Ishikawa (cell line): ENCODE measurements at regions not wholly inside any gene's neighbourhood (a gene's known extent, or its start where the extent isn't known, plus 50 kb on each side); places are given as distances from the start of the nearest gene placed in this dataset.

Experiments
- CEBPB ChIP-seq: IDR thresholded peaks from 2 replicates; pipeline ENCODE4 v1.6.1; 2012
- EGR1 ChIP-seq: IDR thresholded peaks from 2 replicates; pipeline ENCODE4 v1.6.1; 2012
- EP300 ChIP-seq: IDR thresholded peaks from 2 replicates; pipeline ENCODE4 v1.6.1; 2012; ENCODE audit warnings: borderline replicate concordance
- FOXM1 ChIP-seq: IDR thresholded peaks from 2 replicates; pipeline ENCODE4 v1.6.1; 2012; ENCODE audit warnings: low read depth, borderline replicate concordance
- RAD21 ChIP-seq: IDR thresholded peaks from 2 replicates; pipeline ENCODE4 v1.6.1; 2012; ENCODE audit warnings: low read depth
- REST ChIP-seq: IDR thresholded peaks from 2 replicates; pipeline ENCODE4 v1.6.1; 2012; ENCODE audit warnings: low read depth, mild to moderate bottlenecking
- TAF1 ChIP-seq: IDR thresholded peaks from 2 replicates; pipeline ENCODE4 v1.6.1; 2012; ENCODE audit warnings: low read depth, mild to moderate bottlenecking
- TCF12 ChIP-seq: IDR thresholded peaks from 2 replicates; pipeline ENCODE4 v1.6.1; 2012; ENCODE audit warnings: low read depth
- USF1 ChIP-seq: IDR thresholded peaks from 2 replicates; pipeline ENCODE4 v1.6.1; 2012
- YY1 ChIP-seq: IDR thresholded peaks from 2 replicates; pipeline ENCODE4 v1.6.1; 2012; ENCODE audit warnings: low read depth
- ZBTB7A ChIP-seq: IDR thresholded peaks from 2 replicates; pipeline ENCODE4 v1.6.1; 2012; ENCODE audit warnings: low read depth

GRCh38 chr3:175865724-175866123 lies 1006.6 kb downstream of the NAALADL2 start:
- TF ChIP-seq YY1 (no peak), EP300 (no peak), FOXM1 (no peak), EGR1 (no peak), REST (no peak), TAF1 (no peak), RAD21 (no peak), CEBPB (no peak), USF1 (no peak), ZBTB7A (no peak), TCF12 (no peak)
